Upper lobe of left lung (tissue), 4 donors: ENCODE measurements at regions not wholly inside any gene's neighbourhood (a gene's known extent, or its start where the extent isn't known, plus 50 kb on each side); places are given as distances from the start of the nearest gene placed in this dataset.

Experiments
- CTCF ChIP-seq, 6 experiments: fragments of 450-650 bp in 4 of 6; fragments of 200-600 bp in 2 of 6; sonication (generic) in 2 of 6; IDR thresholded peaks; one replicate each; pipeline ENCODE4 v1.5.1; 2016 to 2019; ENCODE audit warnings: antibody characterized with exemption in 6 of 6
- POLR2A ChIP-seq, 4 donors: fragments of 450-650 bp; IDR thresholded peaks; one replicate each; pipeline ENCODE4 v1.5.1; 2016 to 2017; ENCODE audit warnings: antibody characterized with exemption in 4 of 4, mild to moderate bottlenecking in 2 of 4

- TF ChIP-seq CTCF (IDR thresholded peaks at IDR 0.05) (no peak), POLR2A (IDR thresholded peaks at IDR 0.05) (no peak)
Measured at GRCh38 chr1:37246631-37247030, 212.3 kb upstream of the GRIK3 start.
